CD4-positive, alpha-beta T cell (primary cell): ENCODE measurements at regions not wholly inside any gene's neighbourhood (a gene's known extent, or its start where the extent isn't known, plus 50 kb on each side); places are given as distances from the start of the nearest gene placed in this dataset.
A peak's percentile ranks its signal among the peaks of the same experiment; 100 is the strongest.

ENCODE experiments used
- ATAC-seq: fragments of 200-7000 bp; cut with Tn5 transposase; one replicate; pipeline ENCODE4 v1.10.0; 2022; ENCODE audit warnings: mild to moderate bottlenecking; ENCODE audit not compliant: poor library complexity
- CTCF ChIA-PET: fragments of 350-600 bp; sonication (Branson Sonifier 250); formaldehyde crosslinking; loops from one replicate; lab custom pipeline; 2021; ENCODE audit warnings: antibody characterized with exemption, inconsistent platforms; lab: Charles Lee
- POLR2A ChIA-PET: fragments of 350-600 bp; sonication (Branson Sonifier 250); formaldehyde crosslinking; loops from one replicate; lab custom pipeline; 2021; ENCODE audit warnings: antibody characterized with exemption, inconsistent platforms; lab: Charles Lee
- DNase-seq, 14 experiments: peaks; one replicate each; pipeline ENCODE4 v3.0.0-alpha.2; 2013 to 2020; ENCODE audit warnings: mixed read lengths in 2 of 14
- H3K27ac ChIP-seq, 2 donors: one replicate each; pipeline versions ENCODE4 v1.5.1 to v1.7.0; 2013; ENCODE audit warnings: low read length in 2 of 2, low read depth in 1 of 2, mild to moderate bottlenecking in 1 of 2
- H3K27me3 ChIP-seq, 2 experiments: 1 replicate in 1 of 2; 2 replicates in 1 of 2; pipeline versions ENCODE4 v1.6.1 to v1.7.0; 2013; ENCODE audit warnings: low read length in 2 of 2, control low read depth in 1 of 2, mild to moderate bottlenecking in 1 of 2, moderate library complexity in 1 of 2; ENCODE audit not compliant: insufficient read depth in 2 of 2, control insufficient read depth in 1 of 2
- H3K36me3 ChIP-seq: one replicate; pipeline ENCODE4 v1.6.1; 2013; ENCODE audit warnings: low read length, control low read depth; ENCODE audit not compliant: insufficient read depth
- H3K4me1 ChIP-seq: one replicate; pipeline ENCODE4 v1.6.1; 2013; ENCODE audit warnings: low read length, control low read depth; ENCODE audit not compliant: insufficient read depth
- H3K4me3 ChIP-seq: one replicate; pipeline ENCODE4 v1.5.1; 2013; ENCODE audit warnings: mild to moderate bottlenecking, low read length, moderate library complexity
- H3K9me3 ChIP-seq, 2 experiments: 1 replicate in 1 of 2; 2 replicates in 1 of 2; pipeline versions ENCODE4 v1.6.1 to v1.7.0; 2013; ENCODE audit warnings: low read length in 2 of 2, mild to moderate bottlenecking in 2 of 2, control low read depth in 1 of 2, moderate library complexity in 1 of 2; ENCODE audit not compliant: control insufficient read depth in 1 of 2, insufficient read depth in 1 of 2
- H3K27ac Mint-ChIP-seq: one replicate; pipeline ENCODE4 v1.8.0; 2020; ENCODE audit warnings: mixed read lengths
- H3K27me3 Mint-ChIP-seq: one replicate; pipeline ENCODE4 v1.8.0; 2021; ENCODE audit warnings: mixed read lengths
- H3K36me3 Mint-ChIP-seq: one replicate; pipeline ENCODE4 v1.8.0; 2021; ENCODE audit warnings: low read depth, mixed read lengths
- H3K4me1 Mint-ChIP-seq: one replicate; pipeline ENCODE4 v1.8.0; 2021; ENCODE audit warnings: low read depth, mixed read lengths
- H3K4me3 Mint-ChIP-seq: one replicate; pipeline ENCODE4 v1.8.0; 2020; ENCODE audit warnings: mild to moderate bottlenecking, mixed read lengths
- H3K9me3 Mint-ChIP-seq: one replicate; pipeline ENCODE4 v1.8.0; 2020; ENCODE audit warnings: mixed read lengths
- CTCF ChIP-seq: fragments of 200-600 bp; IDR thresholded peaks from one replicate; pipeline ENCODE4 v1.8.0; 2022; ENCODE audit warnings: antibody characterized with exemption, mild to moderate bottlenecking
- intact Hi-C, 2 experiments: fragments of 100-400 bp; cut with DNase I in 1 of 2; cut with micrococcal nuclease in 1 of 2; formaldehyde crosslinking; loops; one replicate each; pipeline versions ENCODE4 v1.15.1 to v1.9.0; 2023 to 2025; cut with DNase I, micrococcal nuclease

- Histone ChIP-seq H3K4me3 (no peak overlapping the region), H3K4me1 (no peaks in the 10 kb centered on the region), H3K9me3 (no peaks in the 10 kb centered on the region), H3K27ac (no peak overlapping the region), H3K27me3 (peaks cover 0 to 2% of the 10 kb centered on the region in 2 experiments), H3K36me3 (no peaks in the 10 kb centered on the region)
- Mint-ChIP-seq H3K27me3 (peaks cover 9% of the 10 kb centered on the region), H3K4me1 (no peaks in the 10 kb centered on the region), H3K9me3 (no peaks in the 10 kb centered on the region), H3K36me3 (no peaks in the 10 kb centered on the region), H3K27ac (no peak overlapping the region), H3K4me3 (no peak overlapping the region)
- TF ChIP-seq CTCF: no peak
- POLR2A ChIA-PET: no interaction called here
- intact Hi-C loops: no loop called here
- DNase-seq: no peak
- ATAC-seq: no peak
- CTCF ChIA-PET: no interaction called here
Measured at GRCh38 chr11:111021131-111021530, 224.4 kb upstream of the POU2AF2 start.

- no peaks in the 10 kb centered on the region for H3K9me3 ChIP-seq
- H3K4me3 Mint-ChIP-seq: no peak overlapping the region
- no peaks in the 10 kb centered on the region for H3K4me1 ChIP-seq
- no peak for TF ChIP-seq CTCF
- CTCF ChIA-PET: no interaction called here
- H3K27me3 Mint-ChIP-seq: peaks cover 4% of the 10 kb centered on the region
- POLR2A ChIA-PET: no interaction called here
- no peak overlapping the region for H3K4me3 ChIP-seq
- no peaks in the 10 kb centered on the region for H3K36me3 ChIP-seq
- H3K27ac Mint-ChIP-seq: no peak overlapping the region
- ATAC-seq (no peak), DNase-seq (peak in 1 of 14 experiments; percentile 5)
- H3K36me3 Mint-ChIP-seq: no peaks in the 10 kb centered on the region
- H3K27ac ChIP-seq: no peak overlapping the region
- H3K4me1 Mint-ChIP-seq: no peaks in the 10 kb centered on the region
- intact Hi-C loops: no loop called here
- H3K27me3 ChIP-seq: peaks cover 0 to 2% of the 10 kb centered on the region in 2 experiments
- H3K9me3 Mint-ChIP-seq: no peaks in the 10 kb centered on the region
Measured at GRCh38 chr11:111019871-111020670, 225.5 kb upstream of the POU2AF2 start.

GRCh38 chr11:111019451-111019850 lies 226.1 kb upstream of the POU2AF2 start:
- DNase-seq (peak in 2 of 14 experiments; percentile 4 to 7), ATAC-seq (no peak)
- ChIA-PET CTCF (no interaction called here), POLR2A (no interaction called here)
- Mint-ChIP-seq H3K9me3 (no peaks in the 10 kb centered on the region), H3K4me3 (no peak overlapping the region), H3K4me1 (no peaks in the 10 kb centered on the region), H3K36me3 (no peaks in the 10 kb centered on the region), H3K27ac (no peak overlapping the region), H3K27me3 (peaks cover 4% of the 10 kb centered on the region)
- Histone ChIP-seq H3K9me3 (no peaks in the 10 kb centered on the region), H3K27me3 (no peaks in the 10 kb centered on the region), H3K36me3 (no peaks in the 10 kb centered on the region), H3K4me1 (no peaks in the 10 kb centered on the region), H3K27ac (no peak overlapping the region), H3K4me3 (no peak overlapping the region)
- intact Hi-C loops: no loop called here
- no peak for TF ChIP-seq CTCF
